ENCODE measurements at regions not wholly inside any gene's neighbourhood (a gene's known extent, or its start where the extent isn't known, plus 50 kb on each side); places are given as distances from the start of the nearest gene placed in this dataset.
A peak's percentile ranks its signal among the peaks of the same experiment; 100 is the strongest.
"Not testable (repeated sequence)": the region's sequence is repeated elsewhere in the genome, so short reads cannot be mapped to it uniquely, and the experiment has no call there.

GRCh38 chr1:221487781-221488524 is 253.9 kb downstream of the DUSP10 start:
- DNase-seq, result no peak

- no peak for DNase-seq
These were observed 253.3 kb downstream of the DUSP10 start for GRCh38 chr1:221488550-221488949.

- no peak for DNase-seq
These were observed 247.2 kb downstream of the DUSP10 start for GRCh38 chr1:221494670-221495069.

GRCh38 chr1:221497046-221497445 is 244.8 kb downstream of the DUSP10 start:
- DNase-seq, result no peak

GRCh38 chr1:221503268-221503667 is 238.6 kb downstream of the DUSP10 start:
- no peak for DNase-seq

GRCh38 chr1:221509575-221510355 is 232.1 kb downstream of the DUSP10 start:
- DNase-seq, result no peak

GRCh38 chr1:221510793-221511503 is 230.9 kb downstream of the DUSP10 start:
- DNase-seq, result no peak

- DNase-seq, result peak; percentile 38
These were observed 230.1 kb downstream of the DUSP10 start for GRCh38 chr1:221511797-221512196.

- no peak for DNase-seq
These were observed 227.1 kb downstream of the DUSP10 start for GRCh38 chr1:221514806-221515205.

- no peak for DNase-seq
These were observed 226.4 kb downstream of the DUSP10 start for GRCh38 chr1:221515496-221515895.

GRCh38 chr1:221517961-221518360 is 223.9 kb downstream of the DUSP10 start:
- no peak for DNase-seq

GRCh38 chr1:221520250-221520649 is 221.6 kb downstream of the DUSP10 start:
- DNase-seq, result no peak

GRCh38 chr1:221521686-221522085 is 220.2 kb downstream of the DUSP10 start:
- DNase-seq, result no peak

GRCh38 chr1:221522529-221522940 is 219.4 kb downstream of the DUSP10 start:
- no peak for DNase-seq

- DNase-seq, result no peak
These were observed 216.1 kb downstream of the DUSP10 start for GRCh38 chr1:221525749-221526148.

GRCh38 chr1:221527302-221527701 is 214.6 kb downstream of the DUSP10 start:
- DNase-seq, result no peak

- no peak for DNase-seq
These were observed 213.8 kb downstream of the DUSP10 start for GRCh38 chr1:221527886-221528624.

GRCh38 chr1:221530159-221530558 is 211.7 kb downstream of the DUSP10 start:
- not testable (repeated sequence) for DNase-seq

GRCh38 chr1:221530791-221531190 is 211.1 kb downstream of the DUSP10 start:
- DNase-seq, result no peak

GRCh38 chr1:221532071-221532773 is 209.7 kb downstream of the DUSP10 start:
- no peak for DNase-seq

- no peak for DNase-seq
These were observed 200.6 kb downstream of the DUSP10 start for GRCh38 chr1:221541296-221541695.

GRCh38 chr1:221543529-221544120 is 198.3 kb downstream of the DUSP10 start:
- DNase-seq, result peak; percentile 21
